HepG2 (cell line): ENCODE measurements at regions not wholly inside any gene's neighbourhood (a gene's known extent, or its start where the extent isn't known, plus 50 kb on each side); places are given as distances from the start of the nearest gene placed in this dataset.

Experiments
- ATAC-seq: fragments of 200-7000 bp; cut with Tn5 transposase; 3 replicates; pipeline ENCODE4 v1.9.1; 2020; ENCODE audit warnings: mild to moderate bottlenecking, moderate library complexity
- BruUV-seq: library from RNA; stranded (reverse); fragments of 400-500 nt; replicated peaks from 2 replicates; lab custom pipeline; 2021; lab: Mats Ljungman, UMichigan
- CTCF ChIA-PET: fragments of 300-600 bp; formaldehyde crosslinking; extraction: SDS; loops from one replicate; lab custom pipeline; 2021; ENCODE audit warnings: low total read pairs, inconsistent platforms, low intra/inter-chr PET ratio; lab: Yijun Ruan, JAX
- POLR2A ChIA-PET: fragments of 350-600 bp; sonication (Branson Sonifier 250); formaldehyde crosslinking; loops from one replicate; lab custom pipeline; 2020; ENCODE audit warnings: antibody characterized with exemption, inconsistent platforms; lab: Yijun Ruan, JAX
- DNase-seq: peaks from one replicate; pipeline ENCODE4 v3.0.0-alpha.2; 2015; ENCODE audit warnings: low spot score
- FAIRE-seq: peaks from 3 replicates; lab custom pipeline; 2011; peaks lifted over from hg19 to GRCh38; lab: Jason Lieb, UNC
- H2AFZ ChIP-seq: one replicate; pipeline ENCODE4 v1.6.1; 2011; ENCODE audit warnings: low read length, inconsistent platforms
- H3K27ac ChIP-seq: fragments of 300-600 bp; 3 replicates; pipeline ENCODE4 v1.8.0; 2011; ENCODE audit warnings: mixed run types, mild to moderate bottlenecking, mixed read lengths, low read length, inconsistent platforms; ENCODE audit not compliant: insufficient read depth; ENCODE audit errors: extremely low read length
- H3K27me3 ChIP-seq, 2 experiments: fragments of 200-600 bp in 1 of 2; 2 replicates in 1 of 2; 3 replicates in 1 of 2; pipeline versions ENCODE4 v1.6.0 to v1.8.0; 2011; ENCODE audit warnings: low read length in 2 of 2, mild to moderate bottlenecking in 2 of 2, moderate library complexity in 2 of 2, inconsistent platforms in 1 of 2; ENCODE audit not compliant: insufficient read depth in 2 of 2, control insufficient read depth in 1 of 2
- H3K36me3 ChIP-seq, 2 experiments: fragments of 200-600 bp in 1 of 2; replicated peaks in 1 of 2; 2 replicates in 1 of 2; 3 replicates in 1 of 2; pipeline versions ENCODE4 v1.5.1 to v1.8.0; 2011; ENCODE audit warnings: low read length in 2 of 2, inconsistent platforms in 1 of 2; ENCODE audit not compliant: insufficient read depth in 2 of 2, control insufficient read depth in 1 of 2
- H3K4me1 ChIP-seq: 2 replicates; pipeline ENCODE4 v1.5.1; 2012; ENCODE audit warnings: low read length, inconsistent platforms; ENCODE audit not compliant: insufficient read depth
- H3K4me2 ChIP-seq: 2 replicates; pipeline ENCODE4 v1.6.0; 2011; ENCODE audit warnings: low read depth, low read length, inconsistent platforms
- H3K4me3 ChIP-seq, 3 experiments: fragments of 200-600 bp in 1 of 3; sonication (generic), shearing (Covaris generic) in 1 of 3; replicated peaks in 1 of 3; 2 replicates each; pipeline ENCODE4 v1.5.1; 2011 to 2016; ENCODE audit warnings: low read length in 3 of 3, inconsistent platforms in 2 of 3, low read depth in 2 of 3, mild to moderate bottlenecking in 2 of 3, control low read depth in 1 of 3, mixed read lengths in 1 of 3; ENCODE audit not compliant: insufficient read depth in 1 of 3
- H3K79me2 ChIP-seq: one replicate; pipeline ENCODE4 v1.6.1; 2011; ENCODE audit warnings: low read length, inconsistent platforms; ENCODE audit not compliant: insufficient read depth
- H3K9ac ChIP-seq: 2 replicates; pipeline ENCODE4 v1.6.0; 2011; ENCODE audit warnings: mild to moderate bottlenecking, low read depth, low read length, inconsistent platforms; ENCODE audit not compliant: insufficient read depth
- H3K9me3 ChIP-seq: 2 replicates; pipeline ENCODE4 v1.5.1; 2012; ENCODE audit warnings: mild to moderate bottlenecking, low read length
- H4K20me1 ChIP-seq: 2 replicates; pipeline ENCODE4 v1.6.0; 2011; ENCODE audit warnings: inconsistent platforms, mild to moderate bottlenecking, low read length, moderate library complexity; ENCODE audit not compliant: insufficient read depth
- ATF3 ChIP-seq: sonication (generic); formaldehyde crosslinking; IDR thresholded peaks from 2 replicates; pipeline ENCODE4 v1.4.0; 2020; ENCODE audit warnings: missing genetic modification reagents
- CEBPB ChIP-seq: IDR thresholded peaks from 2 replicates; pipeline ENCODE4 v1.6.1; 2011; ENCODE audit warnings: low read depth, low read length, improper control_type of control experiment, borderline replicate concordance
- EZH2 ChIP-seq: conservative IDR thresholded peaks from 2 replicates; pipeline ENCODE4 v1.6.1; 2012; ENCODE audit warnings: mild to moderate bottlenecking, low read depth, low read length, moderate library complexity
- HNRNPH1 ChIP-seq: fragments of 200-400 bp; formaldehyde crosslinking; optimal IDR thresholded peaks from 2 replicates; pipeline ENCODE3; 2017; ENCODE audit warnings: mild to moderate bottlenecking, low read depth, low read length
- HNRNPLL ChIP-seq: fragments of 200-400 bp; formaldehyde crosslinking; IDR thresholded peaks from 2 replicates; pipeline ENCODE4 v1.6.1; 2017; ENCODE audit warnings: mild to moderate bottlenecking, low read depth, low read length; ENCODE audit not compliant: poor library complexity, severe bottlenecking
- MTF1 ChIP-seq: sonication (generic); formaldehyde crosslinking; IDR thresholded peaks from 2 replicates; pipeline ENCODE4 v1.5.0; 2020; ENCODE audit warnings: missing genetic modification reagents
- REXO4 ChIP-seq: sonication (generic); formaldehyde crosslinking; IDR thresholded peaks from 2 replicates; pipeline ENCODE4 v1.8.0; 2022; ENCODE audit warnings: missing genetic modification reagents, mild to moderate bottlenecking, borderline replicate concordance
- RFX1 ChIP-seq: fragments of 450-650 bp; IDR thresholded peaks from 2 replicates; pipeline ENCODE4 v1.6.1; 2017
- ZNF260 ChIP-seq: sonication (generic); formaldehyde crosslinking; IDR thresholded peaks from 2 replicates; pipeline ENCODE4 v1.4.0; 2020; ENCODE audit warnings: missing genetic modification reagents, low read depth, mild to moderate bottlenecking, borderline replicate concordance
- ZNF296 ChIP-seq: sonication (generic); formaldehyde crosslinking; conservative IDR thresholded peaks from 2 replicates; pipeline ENCODE4 v1.5.0; 2020; ENCODE audit warnings: mild to moderate bottlenecking, missing genetic modification reagents
- ZNF512 ChIP-seq: sonication (generic); formaldehyde crosslinking; IDR thresholded peaks from 2 replicates; pipeline ENCODE4 v1.4.0; 2020; ENCODE audit warnings: mild to moderate bottlenecking, missing genetic modification reagents
- WGBS: methylation state at CpG from one replicate; pipeline ENCODE4 v1.1.6; 2017; ENCODE audit warnings: low lambda C conversion rate; 5-methylcytosine and 5-hydroxymethylcytosine counted together
- in situ Hi-C: cut with HindIII; loops from 2 replicates; pipeline ENCODE4 v1.10.0; 2017; ENCODE audit warnings: low pct_unique_long_range_greater_than_20kb; ENCODE audit not compliant: extremely low pct_ligation_motif_present
- intact Hi-C: fragments of 100-400 bp; cut with micrococcal nuclease; formaldehyde crosslinking; loops from one replicate; pipeline ENCODE4 v1.10.0; 2022; ENCODE audit not compliant: unreplicated experiment
- TF ChIP-seq, protein P1 (sequence below): sonication (generic); formaldehyde crosslinking; IDR thresholded peaks from 2 replicates; pipeline ENCODE4 v1.4.0; 2020; ENCODE audit warnings: mild to moderate bottlenecking, low read depth, missing genetic modification reagents
- TF ChIP-seq, protein P2 (sequence below): sonication (generic); formaldehyde crosslinking; conservative IDR thresholded peaks from 2 replicates; pipeline ENCODE4 v1.4.0; 2020; ENCODE audit warnings: missing genetic modification reagents
- TF ChIP-seq, protein P3 (sequence below): sonication (generic); formaldehyde crosslinking; IDR thresholded peaks from 2 replicates; pipeline ENCODE4 v1.5.0; 2020; ENCODE audit warnings: missing genetic modification reagents

GRCh38 chr6:19059102-19059501 is 672.0 kb downstream of the RNF144B start:
- ATAC-seq: no peak
- in situ Hi-C loops: no loop called here
- Histone ChIP-seq H3K4me1 (no peaks in the 10 kb centered on the region), H2AFZ (no peak overlapping the region), H3K36me3 (no peaks in the 10 kb centered on the region), H3K4me3 (no peak overlapping the region), H4K20me1 (no peaks in the 10 kb centered on the region), H3K9me3 (peaks cover 91% of the 10 kb centered on the region), H3K4me2 (no peak overlapping the region), H3K9ac (no peak overlapping the region), H3K27me3 (no peaks in the 10 kb centered on the region), H3K27ac (no peak overlapping the region), H3K79me2 (no peaks in the 10 kb centered on the region)
- WGBS: 3% methylated on average over 4 of the region's 4 CpGs
- DNase-seq: no peak
- no peak for FAIRE-seq
- TF ChIP-seq HNRNPH1: no peak
- TF ChIP-seq, protein P1, sequence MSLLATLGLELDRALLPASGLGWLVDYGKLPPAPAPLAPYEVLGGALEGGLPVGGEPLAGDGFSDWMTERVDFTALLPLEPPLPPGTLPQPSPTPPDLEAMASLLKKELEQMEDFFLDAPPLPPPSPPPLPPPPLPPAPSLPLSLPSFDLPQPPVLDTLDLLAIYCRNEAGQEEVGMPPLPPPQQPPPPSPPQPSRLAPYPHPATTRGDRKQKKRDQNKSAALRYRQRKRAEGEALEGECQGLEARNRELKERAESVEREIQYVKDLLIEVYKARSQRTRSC: no peak
- TF ChIP-seq EZH2: no peak
- TF ChIP-seq ZNF512: no peak
- ChIA-PET CTCF (no interaction called here), POLR2A (no interaction called here)
- intact Hi-C loops: no loop called here
- BruUV-seq: no TSS peak

- BruUV-seq: no TSS peak
- FAIRE-seq: no peak
- POLR2A ChIA-PET: no interaction called here
- TF ChIP-seq MTF1 (CRISPR knock-in tag) (no peak), RFX1 (no peak), ZNF260 (CRISPR knock-in tag) (no peak), ATF3 (no peak), REXO4 (CRISPR knock-in tag) (no peak), HNRNPLL (no peak), CEBPB (no peak), ZNF296 (CRISPR knock-in tag) (no peak)
- TF ChIP-seq, protein P2, sequence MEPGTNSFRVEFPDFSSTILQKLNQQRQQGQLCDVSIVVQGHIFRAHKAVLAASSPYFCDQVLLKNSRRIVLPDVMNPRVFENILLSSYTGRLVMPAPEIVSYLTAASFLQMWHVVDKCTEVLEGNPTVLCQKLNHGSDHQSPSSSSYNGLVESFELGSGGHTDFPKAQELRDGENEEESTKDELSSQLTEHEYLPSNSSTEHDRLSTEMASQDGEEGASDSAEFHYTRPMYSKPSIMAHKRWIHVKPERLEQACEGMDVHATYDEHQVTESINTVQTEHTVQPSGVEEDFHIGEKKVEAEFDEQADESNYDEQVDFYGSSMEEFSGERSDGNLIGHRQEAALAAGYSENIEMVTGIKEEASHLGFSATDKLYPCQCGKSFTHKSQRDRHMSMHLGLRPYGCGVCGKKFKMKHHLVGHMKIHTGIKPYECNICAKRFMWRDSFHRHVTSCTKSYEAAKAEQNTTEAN (CRISPR knock-in tag): no peak
- TF ChIP-seq, protein P3, sequence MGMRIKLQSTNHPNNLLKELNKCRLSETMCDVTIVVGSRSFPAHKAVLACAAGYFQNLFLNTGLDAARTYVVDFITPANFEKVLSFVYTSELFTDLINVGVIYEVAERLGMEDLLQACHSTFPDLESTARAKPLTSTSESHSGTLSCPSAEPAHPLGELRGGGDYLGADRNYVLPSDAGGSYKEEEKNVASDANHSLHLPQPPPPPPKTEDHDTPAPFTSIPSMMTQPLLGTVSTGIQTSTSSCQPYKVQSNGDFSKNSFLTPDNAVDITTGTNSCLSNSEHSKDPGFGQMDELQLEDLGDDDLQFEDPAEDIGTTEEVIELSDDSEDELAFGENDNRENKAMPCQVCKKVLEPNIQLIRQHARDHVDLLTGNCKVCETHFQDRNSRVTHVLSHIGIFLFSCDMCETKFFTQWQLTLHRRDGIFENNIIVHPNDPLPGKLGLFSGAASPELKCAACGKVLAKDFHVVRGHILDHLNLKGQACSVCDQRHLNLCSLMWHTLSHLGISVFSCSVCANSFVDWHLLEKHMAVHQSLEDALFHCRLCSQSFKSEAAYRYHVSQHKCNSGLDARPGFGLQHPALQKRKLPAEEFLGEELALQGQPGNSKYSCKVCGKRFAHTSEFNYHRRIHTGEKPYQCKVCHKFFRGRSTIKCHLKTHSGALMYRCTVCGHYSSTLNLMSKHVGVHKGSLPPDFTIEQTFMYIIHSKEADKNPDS (CRISPR knock-in tag): no peak
Observed at GRCh38 chr6:19067165-19067564, 680.0 kb downstream of the RNF144B start.

More at GRCh38 chr6:19067165-19067564, 680.0 kb downstream of the RNF144B start:
- no peaks in the 10 kb centered on the region for H3K4me1 ChIP-seq
- no peaks in the 10 kb centered on the region for H3K27me3 ChIP-seq
- no peaks in the 10 kb centered on the region for H3K79me2 ChIP-seq
- 43% methylated on average over 3 of the region's 3 CpGs for WGBS
- ATAC-seq: no peak
- no peaks in the 10 kb centered on the region for H4K20me1 ChIP-seq
- H2AFZ ChIP-seq: no peak overlapping the region
- intact Hi-C loops: no loop called here
- no peak for DNase-seq
- peaks cover 92% of the 10 kb centered on the region for H3K9me3 ChIP-seq
- no peak overlapping the region for H3K27ac ChIP-seq
- no peaks in the 10 kb centered on the region for H3K36me3 ChIP-seq
- no peak overlapping the region for H3K4me2 ChIP-seq
- CTCF ChIA-PET: no interaction called here
- H3K4me3 ChIP-seq: no peak overlapping the region
- in situ Hi-C loops: no loop called here
- H3K9ac ChIP-seq: no peak overlapping the region
